Panc1 (cell line): ENCODE measurements at regions not wholly inside any gene's neighbourhood (a gene's known extent, or its start where the extent isn't known, plus 50 kb on each side); places are given as distances from the start of the nearest gene placed in this dataset.

ENCODE experiments used
- ATAC-seq: fragments of 200-7000 bp; cut with Tn5 transposase; 2 replicates; pipeline ENCODE4 v1.9.1; 2020; ENCODE audit warnings: mild to moderate bottlenecking, moderate library complexity
- BruUV-seq: library from RNA; stranded (reverse); fragments of 400-500 nt; replicated peaks from 2 replicates; lab custom pipeline; 2021; lab: Mats Ljungman, UMichigan
- CTCF ChIA-PET: fragments of 300-600 bp; sonication (Branson Sonifier 250); formaldehyde crosslinking; loops from one replicate; lab custom pipeline; 2022; ENCODE audit warnings: antibody characterized with exemption; lab: Charles Lee
- POLR2A ChIA-PET: fragments of 300-600 bp; sonication (Branson Sonifier 250); formaldehyde crosslinking; loops from one replicate; lab custom pipeline; 2022; ENCODE audit warnings: antibody characterized with exemption; lab: Charles Lee
- DNase-seq: peaks from one replicate; pipeline ENCODE4 v3.0.0-alpha.2; 2010; ENCODE audit warnings: low read depth, low spot score
- H3K27ac ChIP-seq: 2 replicates; pipeline ENCODE4 v1.5.1; 2011; ENCODE audit warnings: mild to moderate bottlenecking, low read length, inconsistent platforms
- H3K27me3 ChIP-seq: fragments of 200-500 bp; sonication (Bioruptor generic); 2 replicates; pipeline ENCODE4 v1.6.0; 2014; ENCODE audit warnings: low read length, inconsistent platforms; ENCODE audit not compliant: control insufficient read depth, insufficient read depth
- H3K36me3 ChIP-seq: fragments of 200-500 bp; sonication (Bioruptor generic); 2 replicates; pipeline ENCODE4 v1.5.1; 2014; ENCODE audit warnings: inconsistent platforms, mild to moderate bottlenecking, low read length, moderate library complexity; ENCODE audit not compliant: control insufficient read depth, insufficient read depth
- H3K4me1 ChIP-seq: 2 replicates; pipeline ENCODE4 v1.5.1; 2011; ENCODE audit warnings: inconsistent platforms, mild to moderate bottlenecking, low read length, moderate library complexity; ENCODE audit not compliant: control insufficient read depth, insufficient read depth
- H3K4me3 ChIP-seq, 2 experiments: 2 replicates each; pipeline ENCODE4 v1.5.1; 2011 to 2012; ENCODE audit warnings: low read depth in 2 of 2, low read length in 2 of 2, mild to moderate bottlenecking in 2 of 2, inconsistent platforms in 1 of 2, moderate library complexity in 1 of 2
- H3K9me3 ChIP-seq: fragments of 200-500 bp; sonication (Bioruptor generic); 2 replicates; pipeline ENCODE4 v1.5.1; 2014; ENCODE audit warnings: low read depth, mild to moderate bottlenecking, inconsistent platforms, low read length, moderate library complexity; ENCODE audit not compliant: control insufficient read depth, insufficient read depth
- CTCF ChIP-seq: fragments of 450-650 bp; IDR thresholded peaks from 2 replicates; pipeline ENCODE4 v1.5.1; 2017; ENCODE audit warnings: mild to moderate bottlenecking
- POLR2AphosphoS5 ChIP-seq: IDR thresholded peaks from 2 replicates; pipeline ENCODE4 v1.6.1; 2012; ENCODE audit warnings: mild to moderate bottlenecking, low read depth, low read length, moderate library complexity
- REST ChIP-seq, 2 experiments: IDR thresholded peaks; 2 replicates each; pipeline ENCODE4 v1.6.1; 2011 to 2012; ENCODE audit warnings: low read depth in 2 of 2, control low read depth in 1 of 2, low read length in 1 of 2, mild to moderate bottlenecking in 1 of 2, moderate library complexity in 1 of 2; ENCODE audit not compliant: insufficient read depth in 1 of 2
- SIN3A ChIP-seq: IDR thresholded peaks from 2 replicates; pipeline ENCODE4 v1.6.1; 2012; ENCODE audit warnings: low read depth, mild to moderate bottlenecking, low read length, moderate library complexity, borderline replicate concordance; ENCODE audit not compliant: insufficient read depth
- TCF7L2 ChIP-seq: IDR thresholded peaks from 2 replicates; pipeline ENCODE4 v1.6.1; 2011; ENCODE audit warnings: mild to moderate bottlenecking, low read depth, low read length, inconsistent platforms
- in situ Hi-C: cut with HindIII; loops from 2 replicates; pipeline ENCODE4 v1.10.0; 2016; ENCODE audit warnings: low sequenced_read_pairs, low pct_unique_long_range_greater_than_20kb
- intact Hi-C: fragments of 100-400 bp; cut with micrococcal nuclease; formaldehyde crosslinking; loops from one replicate; pipeline ENCODE4 v1.10.0; 2022; ENCODE audit not compliant: unreplicated experiment

- BruUV-seq: no TSS peak
- Histone ChIP-seq H3K4me3 (no peak overlapping the region), H3K27ac (no peak overlapping the region), H3K4me1 (no peaks in the 10 kb centered on the region), H3K36me3 (no peaks in the 10 kb centered on the region), H3K9me3 (no peaks in the 10 kb centered on the region), H3K27me3 (no peaks in the 10 kb centered on the region)
- DNase-seq (no peak), ATAC-seq (no peak)
- ChIA-PET POLR2A (no interaction called here), CTCF (no interaction called here)
- in situ Hi-C loops: no loop called here
- TF ChIP-seq REST (IDR thresholded peaks at IDR 0.05; ENCODE audit: insufficient read depth in 1 of 2, low read depth in 2 of 2, low read length in 1 of 2): no peak
- no peak for TF ChIP-seq SIN3A
- no peak for TF ChIP-seq TCF7L2
- no peak for TF ChIP-seq POLR2AphosphoS5
- TF ChIP-seq CTCF: no peak
- intact Hi-C loops: no loop called here
These were observed 325.7 kb downstream of the CNTN3 start for GRCh38 chr3:74288761-74289160.

GRCh38 chr3:74287557-74287956 lies 326.9 kb downstream of the CNTN3 start:
- H3K36me3 ChIP-seq: no peaks in the 10 kb centered on the region
- H3K27ac ChIP-seq: no peak overlapping the region
- H3K27me3 ChIP-seq: no peaks in the 10 kb centered on the region
- H3K4me3 ChIP-seq: no peak overlapping the region
- TF ChIP-seq SIN3A: no peak
- TF ChIP-seq REST (IDR thresholded peaks at IDR 0.05; ENCODE audit: insufficient read depth in 1 of 2, low read depth in 2 of 2, low read length in 1 of 2): no peak
- no peak for TF ChIP-seq CTCF
- TF ChIP-seq TCF7L2: no peak
- TF ChIP-seq POLR2AphosphoS5: no peak
- no peaks in the 10 kb centered on the region for H3K4me1 ChIP-seq
- ATAC-seq (no peak), DNase-seq (no peak)
- H3K9me3 ChIP-seq: no peaks in the 10 kb centered on the region
- ChIA-PET POLR2A (no interaction called here), CTCF (no interaction called here)
- intact Hi-C loops (no loop called here), in situ Hi-C loops (no loop called here)
- BruUV-seq: no TSS peak
